Trophoblast cell (in vitro differentiated cells and primary cell): ENCODE measurements at regions not wholly inside any gene's neighbourhood (a gene's known extent, or its start where the extent isn't known, plus 50 kb on each side); places are given as distances from the start of the nearest gene placed in this dataset.

Experiments
- DNase-seq, 2 donors: peaks; one replicate each; pipeline ENCODE4 v3.0.0-alpha.2; 2016
- H2AFZ ChIP-seq: 2 replicates; pipeline ENCODE4 v1.6.1; 2013; ENCODE audit warnings: low read length, moderate library complexity, mild to moderate bottlenecking; ENCODE audit not compliant: insufficient read depth, poor library complexity
- H2AK5ac ChIP-seq: 2 replicates; pipeline ENCODE4 v1.6.1; 2013; ENCODE audit warnings: mild to moderate bottlenecking, low read length
- H2BK120ac ChIP-seq: 2 replicates; pipeline ENCODE4 v1.6.1; 2013; ENCODE audit warnings: low read length, mild to moderate bottlenecking, moderate library complexity; ENCODE audit not compliant: insufficient read depth, poor library complexity
- H2BK12ac ChIP-seq: 2 replicates; pipeline ENCODE4 v1.6.1; 2013; ENCODE audit warnings: mild to moderate bottlenecking, low read length, moderate library complexity
- H2BK5ac ChIP-seq: 2 replicates; pipeline ENCODE4 v1.6.1; 2013; ENCODE audit warnings: low read length, low read depth, moderate library complexity, mild to moderate bottlenecking; ENCODE audit not compliant: poor library complexity
- H3K14ac ChIP-seq: 2 replicates; pipeline ENCODE4 v1.6.1; 2013; ENCODE audit warnings: mild to moderate bottlenecking, low read length
- H3K18ac ChIP-seq: 2 replicates; pipeline ENCODE4 v1.6.1; 2013; ENCODE audit warnings: mild to moderate bottlenecking, low read length
- H3K23ac ChIP-seq: 2 replicates; pipeline ENCODE4 v1.6.1; 2013; ENCODE audit warnings: low read length
- H3K27ac ChIP-seq: 2 replicates; pipeline ENCODE4 v1.5.1; 2013; ENCODE audit warnings: low read depth, mild to moderate bottlenecking, inconsistent platforms, low read length, moderate library complexity
- H3K27me3 ChIP-seq: 2 replicates; pipeline ENCODE4 v1.6.1; 2013; ENCODE audit warnings: inconsistent platforms, mild to moderate bottlenecking, low read length, moderate library complexity; ENCODE audit not compliant: insufficient read depth
- H3K36me3 ChIP-seq, 2 experiments: 1 replicate in 1 of 2; 2 replicates in 1 of 2; pipeline ENCODE4 v1.6.1; 2013; ENCODE audit warnings: low read length in 2 of 2, mild to moderate bottlenecking in 2 of 2, moderate library complexity in 1 of 2; ENCODE audit not compliant: insufficient read depth in 2 of 2, control insufficient read depth in 1 of 2
- H3K4ac ChIP-seq: 2 replicates; pipeline ENCODE4 v1.6.1; 2013; ENCODE audit warnings: low read depth, mild to moderate bottlenecking, low read length, moderate library complexity
- H3K4me1 ChIP-seq, 2 experiments: 1 replicate in 1 of 2; 2 replicates in 1 of 2; pipeline ENCODE4 v1.6.1; 2013; ENCODE audit warnings: low read length in 2 of 2, mild to moderate bottlenecking in 2 of 2, moderate library complexity in 1 of 2; ENCODE audit not compliant: insufficient read depth in 2 of 2, control insufficient read depth in 1 of 2
- H3K4me2 ChIP-seq: 2 replicates; pipeline ENCODE4 v1.6.1; 2013; ENCODE audit warnings: inconsistent platforms, mild to moderate bottlenecking, low read length, moderate library complexity
- H3K4me3 ChIP-seq: 2 replicates; pipeline ENCODE4 v1.5.1; 2013; ENCODE audit warnings: mild to moderate bottlenecking, low read depth, low read length, inconsistent platforms
- H3K79me1 ChIP-seq: one replicate; pipeline ENCODE4 v1.6.1; 2013; ENCODE audit warnings: low read length
- H3K79me2 ChIP-seq: 2 replicates; pipeline ENCODE4 v1.6.1; 2013; ENCODE audit warnings: low read length, mild to moderate bottlenecking; ENCODE audit not compliant: control insufficient read depth, insufficient read depth, poor library complexity
- H3K9ac ChIP-seq: 2 replicates; pipeline ENCODE4 v1.6.1; 2013; ENCODE audit warnings: mild to moderate bottlenecking, low read length
- H3K9me3 ChIP-seq: 2 replicates; pipeline ENCODE4 v1.6.1; 2013; ENCODE audit warnings: low read depth, mild to moderate bottlenecking, control low read depth, inconsistent platforms, low read length; ENCODE audit not compliant: insufficient read depth
- H4K12ac ChIP-seq: 2 replicates; pipeline ENCODE4 v1.6.1; 2013; ENCODE audit warnings: low read depth, mild to moderate bottlenecking, low read length, moderate library complexity
- H4K8ac ChIP-seq: 2 replicates; pipeline ENCODE4 v1.6.1; 2013; ENCODE audit warnings: low read depth, mild to moderate bottlenecking, low read length, moderate library complexity
- H4K91ac ChIP-seq: one replicate; pipeline ENCODE4 v1.6.1; 2013; ENCODE audit warnings: low read depth, mild to moderate bottlenecking, low read length, moderate library complexity
- WGBS: extraction: QIAGEN DNeasy Blood & Tissue Kit; methylation state at CpG from one replicate; pipeline ENCODE4 v1.1.7; 2013; ENCODE audit warnings: missing lambda C conversion rate; ENCODE audit not compliant: insufficient read length, insufficient coverage; ENCODE audit errors: extremely low coverage; 5-methylcytosine and 5-hydroxymethylcytosine counted together

- H3K79me1 ChIP-seq: no peaks in the 10 kb centered on the region
- H3K4me3 ChIP-seq: no peak overlapping the region
- H2BK5ac ChIP-seq: no peak overlapping the region
- H3K9me3 ChIP-seq: no peaks in the 10 kb centered on the region
- H4K8ac ChIP-seq: no peak overlapping the region
- no peak overlapping the region for H2AFZ ChIP-seq
- no peak overlapping the region for H3K9ac ChIP-seq
- no peaks in the 10 kb centered on the region for H3K79me2 ChIP-seq
- DNase-seq: no peak
- no peak overlapping the region for H2BK12ac ChIP-seq
- H3K27me3 ChIP-seq: no peaks in the 10 kb centered on the region
- WGBS: no CpG with 5 or more reads among the region's 7 CpGs
- H4K12ac ChIP-seq: no peak overlapping the region
- no peak overlapping the region for H3K23ac ChIP-seq
- H2AK5ac ChIP-seq: no peak overlapping the region
- H3K36me3 ChIP-seq: no peaks in the 10 kb centered on the region
- H3K4me1 ChIP-seq: no peaks in the 10 kb centered on the region
- H3K4ac ChIP-seq: no peak overlapping the region
- H3K14ac ChIP-seq: no peak overlapping the region
- no peak overlapping the region for H3K27ac ChIP-seq
- no peak overlapping the region for H3K4me2 ChIP-seq
- no peak overlapping the region for H2BK120ac ChIP-seq
- H3K18ac ChIP-seq: no peak overlapping the region
- no peak overlapping the region for H4K91ac ChIP-seq
Measured at GRCh38 chr6:40893021-40893420, 146.0 kb downstream of the UNC5CL start.

GRCh38 chr6:40892223-40892622 is 146.8 kb downstream of the UNC5CL start:
- Histone ChIP-seq H4K12ac (no peak overlapping the region), H3K4me3 (no peak overlapping the region), H4K8ac (no peak overlapping the region), H3K79me1 (no peaks in the 10 kb centered on the region), H3K4me2 (no peak overlapping the region), H3K18ac (no peak overlapping the region), H2BK5ac (no peak overlapping the region), H3K27ac (no peak overlapping the region), H3K36me3 (no peaks in the 10 kb centered on the region), H3K23ac (no peak overlapping the region), H2BK120ac (no peak overlapping the region), H3K9ac (no peak overlapping the region), H2BK12ac (no peak overlapping the region), H3K9me3 (no peaks in the 10 kb centered on the region), H3K4me1 (no peaks in the 10 kb centered on the region), H3K79me2 (no peaks in the 10 kb centered on the region), H3K4ac (no peak overlapping the region), H2AK5ac (no peak overlapping the region), H3K14ac (no peak overlapping the region), H4K91ac (no peak overlapping the region), H3K27me3 (no peaks in the 10 kb centered on the region), H2AFZ (no peak overlapping the region)
- no peak for DNase-seq
- no CpG with 5 or more reads among the region's 8 CpGs for WGBS

GRCh38 chr6:40891686-40892085 is 147.3 kb downstream of the UNC5CL start:
- no peaks in the 10 kb centered on the region for H3K36me3 ChIP-seq
- H4K91ac ChIP-seq: no peak overlapping the region
- H3K4ac ChIP-seq: no peak overlapping the region
- no peak overlapping the region for H3K23ac ChIP-seq
- H3K4me3 ChIP-seq: no peak overlapping the region
- no peak for DNase-seq
- no peak overlapping the region for H2AFZ ChIP-seq
- no peak overlapping the region for H2BK5ac ChIP-seq
- H3K18ac ChIP-seq: no peak overlapping the region
- no peak overlapping the region for H4K12ac ChIP-seq
- no peak overlapping the region for H2BK12ac ChIP-seq
- H3K14ac ChIP-seq: no peak overlapping the region
- WGBS: no CpG with 5 or more reads among the region's 8 CpGs
- no peak overlapping the region for H3K9ac ChIP-seq
- H3K4me2 ChIP-seq: no peak overlapping the region
- no peaks in the 10 kb centered on the region for H3K27me3 ChIP-seq
- H3K27ac ChIP-seq: no peak overlapping the region
- H3K9me3 ChIP-seq: no peaks in the 10 kb centered on the region
- H2BK120ac ChIP-seq: no peak overlapping the region
- no peak overlapping the region for H4K8ac ChIP-seq
- no peaks in the 10 kb centered on the region for H3K79me2 ChIP-seq
- no peaks in the 10 kb centered on the region for H3K79me1 ChIP-seq
- H2AK5ac ChIP-seq: no peak overlapping the region
- no peaks in the 10 kb centered on the region for H3K4me1 ChIP-seq

- no peak for DNase-seq
- no peak overlapping the region for H3K23ac ChIP-seq
- no peak overlapping the region for H2BK5ac ChIP-seq
- H3K36me3 ChIP-seq: no peaks in the 10 kb centered on the region
- no peaks in the 10 kb centered on the region for H3K27me3 ChIP-seq
- no peak overlapping the region for H3K27ac ChIP-seq
- no peak overlapping the region for H4K91ac ChIP-seq
- no peaks in the 10 kb centered on the region for H3K79me1 ChIP-seq
- H3K9me3 ChIP-seq: no peaks in the 10 kb centered on the region
- no peak overlapping the region for H4K12ac ChIP-seq
- no CpG with 5 or more reads among the region's 2 CpGs for WGBS
- no peaks in the 10 kb centered on the region for H3K4me1 ChIP-seq
- H2AFZ ChIP-seq: no peak overlapping the region
- H2BK12ac ChIP-seq: no peak overlapping the region
- no peak overlapping the region for H3K14ac ChIP-seq
- H3K9ac ChIP-seq: no peak overlapping the region
- H4K8ac ChIP-seq: no peak overlapping the region
- no peak overlapping the region for H3K4ac ChIP-seq
- no peak overlapping the region for H3K4me2 ChIP-seq
- H2BK120ac ChIP-seq: no peak overlapping the region
- H3K18ac ChIP-seq: no peak overlapping the region
- H2AK5ac ChIP-seq: no peak overlapping the region
- no peak overlapping the region for H3K4me3 ChIP-seq
- no peaks in the 10 kb centered on the region for H3K79me2 ChIP-seq
Measured at GRCh38 chr6:40891131-40891530, 147.9 kb downstream of the UNC5CL start.
